Transverse colon (tissue), 4 donors: ENCODE measurements at regions not wholly inside any gene's neighbourhood (a gene's known extent, or its start where the extent isn't known, plus 50 kb on each side); places are given as distances from the start of the nearest gene placed in this dataset.

Experiments
- DNase-seq: peaks from one replicate; pipeline ENCODE4 v3.0.0-alpha.2; 2019
- H3K27ac ChIP-seq, 4 donors: fragments of 200-600 bp; sonication (generic); 2 replicates each; pipeline ENCODE4 v1.5.1; 2016 to 2018; ENCODE audit warnings: inconsistent platforms in 4 of 4
- H3K27me3 ChIP-seq: fragments of 200-600 bp; sonication (generic); 2 replicates; pipeline ENCODE4 v1.5.1; 2017; ENCODE audit warnings: inconsistent platforms
- H3K36me3 ChIP-seq, 4 donors: fragments of 200-600 bp; sonication (generic); 2 replicates each; pipeline ENCODE4 v1.5.1; 2017 to 2019; ENCODE audit warnings: inconsistent platforms in 4 of 4
- H3K4me1 ChIP-seq, 4 donors: fragments of 200-600 bp; sonication (generic); 2 replicates each; pipeline ENCODE4 v1.5.1; 2017 to 2020; ENCODE audit warnings: inconsistent platforms in 4 of 4
- H3K4me3 ChIP-seq, 4 donors: fragments of 200-600 bp; sonication (generic); 1 replicate in 1 of 4; 2 replicates in 3 of 4; pipeline versions ENCODE4 v1.5.1 to v1.6.1; 2017 to 2019; ENCODE audit warnings: inconsistent platforms in 4 of 4
- H3K9me3 ChIP-seq, 2 donors: fragments of 200-600 bp; sonication (generic); 2 replicates each; pipeline ENCODE4 v1.5.1; 2017 to 2019; ENCODE audit warnings: inconsistent platforms in 2 of 2
- EP300 ChIP-seq: sonication (generic); formaldehyde crosslinking; IDR thresholded peaks from one replicate; pipeline ENCODE4 v1.6.1; 2017; ENCODE audit warnings: antibody characterized with exemption, low read depth
- POLR2A ChIP-seq: fragments of 450-650 bp; IDR thresholded peaks from one replicate; pipeline ENCODE4 v1.6.1; 2016; ENCODE audit warnings: antibody characterized with exemption, mild to moderate bottlenecking, moderate library complexity
- POLR2AphosphoS5 ChIP-seq, 3 donors: sonication (generic); formaldehyde crosslinking; IDR thresholded peaks; one replicate each; pipeline ENCODE4 v1.6.1; 2016; ENCODE audit warnings: antibody characterized with exemption in 3 of 3
- whole genome bisulfite sequencing, 2 donors: methylation state at CpG; one replicate each; pipeline ENCODE4 v1.1.5; 2018; ENCODE audit warnings: low coverage in 1 of 2; 5-methylcytosine and 5-hydroxymethylcytosine counted together
- in situ Hi-C, 4 donors: fragments of 200-750 bp; cut with MboI; loops; one replicate each; pipeline versions ENCODE4 v1.15.0 to v1.15.1; 2017; ENCODE audit warnings: low sequenced_read_pairs in 3 of 4, low pct_ligation_motif_present in 1 of 4, low pct_unique_long_range_greater_than_20kb in 1 of 4
- intact Hi-C: fragments of 100-400 bp; cut with DNase I; formaldehyde crosslinking; loops from one replicate; pipeline ENCODE4 v1.15.1; 2023; ENCODE audit warnings: low total_unique reads
- TF ChIP-seq, protein P1 (sequence below), 5 experiments: fragments of 200-600 bp in 3 of 5; fragments of 450-650 bp in 2 of 5; sonication (generic) in 3 of 5; IDR thresholded peaks; 1 replicate in 2 of 5; 2 replicates in 3 of 5; pipeline ENCODE4 v1.5.1; 2016 to 2017; ENCODE audit warnings: antibody characterized with exemption in 5 of 5, inconsistent platforms in 3 of 5, mild to moderate bottlenecking in 2 of 5, moderate library complexity in 1 of 5

DNA sequence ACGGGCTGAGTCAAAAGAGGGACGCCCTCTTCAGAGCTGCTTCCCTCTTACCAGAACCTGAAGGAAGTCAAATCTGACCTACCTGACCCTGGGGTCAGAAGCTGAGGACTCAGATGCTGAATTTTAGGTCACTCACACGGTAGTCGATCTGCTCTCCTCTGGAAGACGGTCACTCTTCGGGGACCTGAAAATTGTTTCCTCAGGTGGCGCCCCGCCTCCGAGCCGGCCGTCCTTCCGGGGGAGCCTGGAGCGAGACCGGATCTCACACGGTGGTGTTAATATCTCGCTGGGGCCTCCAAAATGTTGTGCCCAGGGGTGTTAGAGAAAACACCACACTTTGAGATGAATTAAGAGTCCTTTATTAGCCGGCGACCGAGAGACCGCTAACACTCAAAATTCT lies 737.2 kb downstream of the SI start:
- 93 to 100% methylated on average over 3 to 20 of the region's 20 CpGs for WGBS, 2 donors
- Histone ChIP-seq H3K4me3 (no peak overlapping the region), H3K27me3 (no peaks in the 10 kb centered on the region), H3K36me3 (no peaks in the 10 kb centered on the region), H3K9me3 (no peaks in the 10 kb centered on the region), H3K27ac (no peak overlapping the region), H3K4me1 (peaks cover 0 to 16% (median 3%) of the 10 kb centered on the region in 4 donors)
- in situ Hi-C loops = no loop called here
- DNase-seq = no peak
- TF ChIP-seq, protein P1, sequence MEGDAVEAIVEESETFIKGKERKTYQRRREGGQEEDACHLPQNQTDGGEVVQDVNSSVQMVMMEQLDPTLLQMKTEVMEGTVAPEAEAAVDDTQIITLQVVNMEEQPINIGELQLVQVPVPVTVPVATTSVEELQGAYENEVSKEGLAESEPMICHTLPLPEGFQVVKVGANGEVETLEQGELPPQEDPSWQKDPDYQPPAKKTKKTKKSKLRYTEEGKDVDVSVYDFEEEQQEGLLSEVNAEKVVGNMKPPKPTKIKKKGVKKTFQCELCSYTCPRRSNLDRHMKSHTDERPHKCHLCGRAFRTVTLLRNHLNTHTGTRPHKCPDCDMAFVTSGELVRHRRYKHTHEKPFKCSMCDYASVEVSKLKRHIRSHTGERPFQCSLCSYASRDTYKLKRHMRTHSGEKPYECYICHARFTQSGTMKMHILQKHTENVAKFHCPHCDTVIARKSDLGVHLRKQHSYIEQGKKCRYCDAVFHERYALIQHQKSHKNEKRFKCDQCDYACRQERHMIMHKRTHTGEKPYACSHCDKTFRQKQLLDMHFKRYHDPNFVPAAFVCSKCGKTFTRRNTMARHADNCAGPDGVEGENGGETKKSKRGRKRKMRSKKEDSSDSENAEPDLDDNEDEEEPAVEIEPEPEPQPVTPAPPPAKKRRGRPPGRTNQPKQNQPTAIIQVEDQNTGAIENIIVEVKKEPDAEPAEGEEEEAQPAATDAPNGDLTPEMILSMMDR (IDR thresholded peaks at IDR 0.05) = no peak
- TF ChIP-seq EP300 (no peak), POLR2A (no peak), POLR2AphosphoS5 (IDR thresholded peaks at IDR 0.05) (no peak)
- intact Hi-C loops = no loop called here

DNA sequence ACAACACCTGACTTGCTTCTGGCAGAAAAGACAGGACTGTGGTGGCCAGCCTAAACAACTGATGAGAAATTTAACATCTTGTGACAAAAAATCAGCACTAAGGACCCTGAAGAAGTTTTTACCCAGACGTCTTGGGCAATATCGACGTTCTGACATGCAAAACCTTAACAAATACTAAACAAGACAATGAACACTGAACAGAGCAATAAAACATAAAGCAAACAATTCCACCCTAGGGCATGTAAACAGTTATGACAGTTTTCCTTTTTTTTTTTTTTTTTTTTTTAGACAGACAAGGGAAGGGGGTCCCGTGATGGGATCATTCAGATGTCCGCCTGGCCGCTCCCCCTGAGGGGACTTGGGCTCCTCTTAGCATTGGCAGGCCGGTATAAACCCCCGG lies 738.0 kb downstream of the SI start:
- in situ Hi-C loops (no loop called here), intact Hi-C loops (no loop called here)

DNA sequence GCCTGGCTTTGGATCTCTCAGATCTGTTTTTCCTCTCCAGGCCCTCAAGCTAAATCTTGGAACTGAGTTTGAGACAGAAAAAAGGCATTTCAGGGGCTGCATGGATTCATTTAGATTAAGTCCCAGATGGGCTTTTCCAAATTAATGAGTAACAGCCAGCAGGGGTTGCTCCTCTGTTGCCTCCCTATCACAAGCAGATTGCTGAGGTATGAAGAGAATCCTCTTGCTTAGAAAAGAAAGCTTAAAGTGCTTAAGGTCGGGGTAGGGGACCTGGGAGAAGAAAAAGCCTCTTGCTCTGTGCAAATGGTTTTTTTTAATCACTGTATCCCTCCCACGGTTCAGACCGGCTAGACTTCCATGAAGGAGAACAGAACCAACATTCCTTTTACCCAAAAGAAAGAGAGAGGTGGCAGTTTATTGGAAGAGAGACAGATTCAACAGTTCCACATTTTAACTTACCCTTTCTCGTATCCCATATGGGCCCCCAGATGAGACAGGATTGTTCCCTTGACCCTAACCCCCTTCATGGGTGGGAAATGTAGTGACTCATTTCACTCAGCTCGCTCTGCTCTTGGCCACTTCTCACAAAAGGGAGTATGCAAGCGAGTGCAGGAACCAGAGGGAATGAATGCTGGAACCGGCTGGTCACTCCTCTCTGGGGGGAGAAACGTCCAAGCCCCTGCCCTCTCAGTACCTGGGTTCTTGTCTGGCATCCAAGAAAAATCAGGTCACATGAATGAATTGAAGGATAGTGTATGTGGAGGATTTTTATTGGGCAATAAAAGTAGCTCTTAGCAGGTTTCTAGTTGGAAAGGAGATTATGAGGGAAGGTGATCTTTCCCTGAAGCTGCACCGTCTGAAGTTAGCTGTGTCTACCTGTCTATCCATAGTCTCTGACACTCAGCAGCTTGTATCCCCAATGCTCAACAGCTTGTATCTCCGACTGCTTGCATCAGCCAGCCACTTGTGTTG lies 745.2 kb downstream of the SI start:
- Histone ChIP-seq H3K36me3 (no peaks in the 10 kb centered on the region), H3K4me1 (peaks cover 0 to 11% (median 5%) of the 10 kb centered on the region in 4 donors), H3K27ac (no peak overlapping the region), H3K9me3 (no peaks in the 10 kb centered on the region), H3K27me3 (no peaks in the 10 kb centered on the region), H3K4me3 (no peak overlapping the region)
- 30 to 43% methylated on average over 6 to 10 of the region's 10 CpGs for WGBS, 2 donors
- in situ Hi-C loops = no loop called here
- no peak for DNase-seq
- TF ChIP-seq POLR2AphosphoS5 (IDR thresholded peaks at IDR 0.05) = no peak
- no peak for TF ChIP-seq EP300
- TF ChIP-seq, protein P1 (IDR thresholded peaks at IDR 0.05) = no peak
- no peak for TF ChIP-seq POLR2A
- intact Hi-C loops = no loop called here

More for the DNA sequence above, 738.0 kb downstream of the SI start:
- no peak for DNase-seq
- H3K27me3 ChIP-seq = no peaks in the 10 kb centered on the region
- H3K4me3 ChIP-seq = no peak overlapping the region
- 31 to 46% methylated on average over 4 to 8 of the region's 8 CpGs for WGBS, 2 donors
- peaks cover 0 to 14% (median 3%) of the 10 kb centered on the region in 4 donors for H3K4me1 ChIP-seq
- H3K36me3 ChIP-seq = no peaks in the 10 kb centered on the region
- H3K27ac ChIP-seq = no peak overlapping the region
- no peaks in the 10 kb centered on the region for H3K9me3 ChIP-seq
- no peak for TF ChIP-seq POLR2A
- TF ChIP-seq, protein P1 (IDR thresholded peaks at IDR 0.05) = no peak
- no peak for TF ChIP-seq POLR2AphosphoS5 (IDR thresholded peaks at IDR 0.05)
- TF ChIP-seq EP300 = no peak

DNA sequence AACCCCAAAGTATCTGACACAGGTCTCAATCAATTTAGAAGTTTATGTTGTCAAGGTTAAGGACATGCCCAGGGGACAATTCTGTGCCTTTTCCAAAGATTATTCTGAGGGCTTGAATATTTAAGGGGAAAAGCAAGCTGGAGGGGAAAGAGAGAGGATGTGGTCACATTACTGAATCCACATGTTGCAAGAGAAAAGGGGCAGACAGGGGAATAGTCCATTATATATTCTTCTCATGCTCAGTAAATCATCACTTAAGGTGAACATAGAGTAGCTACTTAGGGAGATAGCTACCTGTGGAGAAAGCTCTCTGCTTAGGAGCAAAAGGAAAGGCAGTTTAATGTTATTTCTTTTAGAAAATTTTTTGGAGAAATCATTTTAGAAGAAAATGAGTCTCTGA lies 751.6 kb downstream of the SI start:
- no peaks in the 10 kb centered on the region for H3K4me1 ChIP-seq
- no peak for DNase-seq
- H3K4me3 ChIP-seq = no peak overlapping the region
- intact Hi-C loops (no loop called here), in situ Hi-C loops (no loop called here)
- H3K9me3 ChIP-seq = no peaks in the 10 kb centered on the region
- TF ChIP-seq, protein P1 (IDR thresholded peaks at IDR 0.05) = no peak
- no peak for TF ChIP-seq POLR2AphosphoS5 (IDR thresholded peaks at IDR 0.05)
- no peaks in the 10 kb centered on the region for H3K27me3 ChIP-seq
- H3K36me3 ChIP-seq = no peaks in the 10 kb centered on the region
- no peak overlapping the region for H3K27ac ChIP-seq
